ENCODE measurements at regions not wholly inside any gene's neighbourhood (a gene's known extent, or its start where the extent isn't known, plus 50 kb on each side); places are given as distances from the start of the nearest gene placed in this dataset.
A peak's percentile ranks its signal among the peaks of the same experiment; 100 is the strongest.
"Not testable (repeated sequence)": the region's sequence is repeated elsewhere in the genome, so short reads cannot be mapped to it uniquely, and the experiment has no call there.

DNA sequence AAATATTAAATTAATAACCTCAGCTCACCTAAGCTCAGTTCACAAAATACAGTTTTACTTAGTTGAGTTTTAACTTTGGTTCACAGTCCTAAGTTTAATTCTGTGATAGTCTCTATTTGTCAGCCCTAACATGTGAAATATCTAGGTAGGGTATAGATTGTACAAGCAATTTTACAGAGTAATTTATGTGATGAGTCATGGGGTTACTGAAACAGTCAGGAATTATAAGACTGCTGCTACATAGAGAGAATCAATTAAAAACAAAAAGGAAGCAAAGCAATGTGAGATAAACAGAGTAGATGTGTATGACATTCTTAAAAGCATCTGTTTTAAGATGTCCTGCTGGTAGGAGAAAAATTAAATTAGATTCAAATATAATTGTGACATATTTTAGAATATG, 1018.2 kb upstream of the KCND2 start:
- Histone ChIP-seq H3K27ac (replicated peaks) (no peak overlapping the region), H3K4me3 (replicated peaks; ENCODE audit: insufficient read depth, low read length) (no peak overlapping the region), H3K27me3 (ENCODE audit: insufficient read depth, poor library complexity, severe bottlenecking) (no peaks in the 10 kb centered on the region)
- TF ChIP-seq, protein P1, sequence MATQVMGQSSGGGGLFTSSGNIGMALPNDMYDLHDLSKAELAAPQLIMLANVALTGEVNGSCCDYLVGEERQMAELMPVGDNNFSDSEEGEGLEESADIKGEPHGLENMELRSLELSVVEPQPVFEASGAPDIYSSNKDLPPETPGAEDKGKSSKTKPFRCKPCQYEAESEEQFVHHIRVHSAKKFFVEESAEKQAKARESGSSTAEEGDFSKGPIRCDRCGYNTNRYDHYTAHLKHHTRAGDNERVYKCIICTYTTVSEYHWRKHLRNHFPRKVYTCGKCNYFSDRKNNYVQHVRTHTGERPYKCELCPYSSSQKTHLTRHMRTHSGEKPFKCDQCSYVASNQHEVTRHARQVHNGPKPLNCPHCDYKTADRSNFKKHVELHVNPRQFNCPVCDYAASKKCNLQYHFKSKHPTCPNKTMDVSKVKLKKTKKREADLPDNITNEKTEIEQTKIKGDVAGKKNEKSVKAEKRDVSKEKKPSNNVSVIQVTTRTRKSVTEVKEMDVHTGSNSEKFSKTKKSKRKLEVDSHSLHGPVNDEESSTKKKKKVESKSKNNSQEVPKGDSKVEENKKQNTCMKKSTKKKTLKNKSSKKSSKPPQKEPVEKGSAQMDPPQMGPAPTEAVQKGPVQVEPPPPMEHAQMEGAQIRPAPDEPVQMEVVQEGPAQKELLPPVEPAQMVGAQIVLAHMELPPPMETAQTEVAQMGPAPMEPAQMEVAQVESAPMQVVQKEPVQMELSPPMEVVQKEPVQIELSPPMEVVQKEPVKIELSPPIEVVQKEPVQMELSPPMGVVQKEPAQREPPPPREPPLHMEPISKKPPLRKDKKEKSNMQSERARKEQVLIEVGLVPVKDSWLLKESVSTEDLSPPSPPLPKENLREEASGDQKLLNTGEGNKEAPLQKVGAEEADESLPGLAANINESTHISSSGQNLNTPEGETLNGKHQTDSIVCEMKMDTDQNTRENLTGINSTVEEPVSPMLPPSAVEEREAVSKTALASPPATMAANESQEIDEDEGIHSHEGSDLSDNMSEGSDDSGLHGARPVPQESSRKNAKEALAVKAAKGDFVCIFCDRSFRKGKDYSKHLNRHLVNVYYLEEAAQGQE (IDR thresholded peaks at IDR 0.05; ENCODE audit: insufficient replicate concordance, low read depth): no peak
- TF ChIP-seq SPI1 (IDR thresholded peaks at IDR 0.05; ENCODE audit: borderline replicate concordance, low read depth): no peak
- no peak for TF ChIP-seq POLR2AphosphoS5 (IDR thresholded peaks at IDR 0.05; ENCODE audit: low read depth)
- no peak for TF ChIP-seq CTCF (IDR thresholded peaks at IDR 0.05; ENCODE audit: insufficient read depth, low read length)
- TF ChIP-seq GABPA (IDR thresholded peaks at IDR 0.05; ENCODE audit: low read depth): no peak
- no peak for DNase-seq (ENCODE audit: low read depth in 1 of 2, low spot score in 1 of 2)

DNA sequence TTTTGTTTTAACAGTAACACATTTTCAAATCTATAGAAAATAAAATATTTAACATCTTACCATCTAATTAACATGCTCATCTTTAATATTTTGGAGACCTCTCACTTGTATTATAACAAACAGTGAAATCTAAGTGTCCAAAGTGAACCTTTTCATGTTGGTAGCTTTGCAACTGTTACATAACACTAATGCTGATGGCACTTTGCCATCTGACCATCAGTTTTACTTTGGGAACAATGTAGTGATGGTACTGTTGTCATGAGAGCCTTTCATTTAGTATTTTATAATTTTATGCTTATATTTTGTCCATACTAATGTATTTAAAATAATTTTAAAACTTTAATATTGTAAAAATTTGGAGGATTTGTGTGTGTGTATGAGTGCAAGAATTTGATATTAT, 1017.0 kb upstream of the KCND2 start:
- TF ChIP-seq POLR2AphosphoS5 (IDR thresholded peaks at IDR 0.05; ENCODE audit: low read depth) (no peak), CTCF (IDR thresholded peaks at IDR 0.05; ENCODE audit: insufficient read depth, low read length) (no peak), GABPA (IDR thresholded peaks at IDR 0.05; ENCODE audit: low read depth) (no peak)
- no peak for DNase-seq (ENCODE audit: low read depth in 1 of 2, low spot score in 1 of 2)
- no peak overlapping the region for H3K27ac ChIP-seq (replicated peaks)
- no peak overlapping the region for H3K4me3 ChIP-seq (replicated peaks; ENCODE audit: insufficient read depth, low read length)
- H3K27me3 ChIP-seq (ENCODE audit: insufficient read depth, poor library complexity, severe bottlenecking): no peaks in the 10 kb centered on the region

DNA sequence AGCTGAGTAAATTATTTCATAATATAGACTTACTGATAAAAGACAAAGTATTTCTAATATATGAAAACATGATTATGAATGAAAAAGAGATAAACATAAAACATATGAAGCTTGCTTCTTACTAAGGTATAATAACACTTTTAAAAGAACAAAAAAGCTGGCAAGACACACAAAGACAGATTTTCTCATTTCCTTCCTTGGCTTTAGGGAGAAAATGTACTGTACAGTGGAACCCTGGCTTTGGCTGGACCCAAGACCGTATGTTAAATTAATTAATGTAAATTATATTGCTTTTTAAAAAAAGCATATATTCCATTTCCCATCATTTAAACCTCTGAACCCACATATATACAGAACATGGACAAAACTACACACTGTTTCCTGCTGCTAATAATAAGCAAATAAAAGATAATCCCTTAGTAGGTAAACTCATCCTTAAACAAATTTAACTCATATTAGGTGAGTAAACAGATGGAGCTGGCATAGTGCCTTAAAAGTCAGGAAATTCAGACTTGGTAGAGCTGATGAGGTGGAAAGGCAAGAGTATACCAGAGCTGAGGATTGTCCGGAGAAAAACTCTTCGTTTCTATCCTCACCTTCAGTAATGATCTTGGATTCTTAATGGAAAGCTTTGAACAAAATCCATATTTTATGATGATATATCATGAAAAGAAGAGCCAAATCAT, 1016.4 kb upstream of the KCND2 start:
- no peak overlapping the region for H3K4me3 ChIP-seq (replicated peaks; ENCODE audit: insufficient read depth, low read length)
- TF ChIP-seq CTCF (IDR thresholded peaks at IDR 0.05; ENCODE audit: insufficient read depth, low read length) (no peak), GABPA (IDR thresholded peaks at IDR 0.05; ENCODE audit: low read depth) (no peak)
- no peak overlapping the region for H3K27ac ChIP-seq (replicated peaks)
- no peak for DNase-seq (ENCODE audit: low read depth in 1 of 2, low spot score in 1 of 2)
- H3K27me3 ChIP-seq (ENCODE audit: insufficient read depth, poor library complexity, severe bottlenecking): no peaks in the 10 kb centered on the region

- H3K27me3 ChIP-seq (ENCODE audit: insufficient read depth, poor library complexity, severe bottlenecking); DNase-seq (ENCODE audit: low read depth in 1 of 2, low spot score in 1 of 2); H3K4me3 ChIP-seq (replicated peaks; ENCODE audit: insufficient read depth, low read length); H3K27ac ChIP-seq (replicated peaks): not testable (repeated sequence)
Measured at GRCh38 chr7:119266790-119267189, 1006.2 kb upstream of the KCND2 start.

DNA sequence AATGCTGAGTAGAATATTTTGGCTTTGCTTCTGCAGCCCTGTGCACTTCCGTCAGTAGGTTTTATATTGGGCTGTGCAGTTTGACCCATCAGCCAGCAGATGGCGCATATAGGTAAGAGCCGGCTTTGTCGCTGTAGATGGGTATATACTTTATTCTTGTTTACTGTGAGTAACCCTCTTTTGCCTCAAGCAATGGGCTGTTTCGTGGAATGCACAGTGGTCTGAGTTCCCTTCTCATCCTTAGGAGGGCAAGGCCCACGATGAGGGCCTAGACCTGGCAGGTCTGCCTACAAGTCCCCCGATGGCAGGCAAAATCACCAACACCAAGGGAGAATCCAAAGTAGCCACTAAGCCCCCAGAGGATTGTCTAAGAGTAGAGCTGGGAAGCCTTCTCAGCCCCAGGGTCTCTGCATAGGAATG, 1002.9 kb upstream of the KCND2 start:
- DNase-seq (ENCODE audit: low read depth in 1 of 2, low spot score in 1 of 2): peak; percentile 14 to 45
- Histone ChIP-seq H3K4me3 (replicated peaks; ENCODE audit: insufficient read depth, low read length) (no peak overlapping the region), H3K27me3 (ENCODE audit: insufficient read depth, poor library complexity, severe bottlenecking) (no peaks in the 10 kb centered on the region), H3K27ac (replicated peaks) (no peak overlapping the region)
- TF ChIP-seq POLR2AphosphoS5 (IDR thresholded peaks at IDR 0.05; ENCODE audit: low read depth): no peak
- peak; percentile 83 for TF ChIP-seq CTCF (IDR thresholded peaks at IDR 0.05; ENCODE audit: insufficient read depth, low read length)
- TF ChIP-seq SPI1 (IDR thresholded peaks at IDR 0.05; ENCODE audit: borderline replicate concordance, low read depth): peak; percentile 13; the same call in 1 of the 2 replicates
- no peak for TF ChIP-seq GABPA (IDR thresholded peaks at IDR 0.05; ENCODE audit: low read depth)
